Activated CD4-positive, alpha-beta memory T cell treated with anti-CD3 and anti-CD28 coated beads for 36 hours (primary cell): ENCODE measurements at regions not wholly inside any gene's neighbourhood (a gene's known extent, or its start where the extent isn't known, plus 50 kb on each side); places are given as distances from the start of the nearest gene placed in this dataset.

Experiments
- CTCF ChIA-PET: fragments of 350-600 bp; sonication (Branson Sonifier 250); formaldehyde crosslinking; loops from one replicate; lab custom pipeline; 2021; ENCODE audit warnings: antibody characterized with exemption, inconsistent platforms; lab: Charles Lee
- POLR2A ChIA-PET: fragments of 350-600 bp; sonication (Branson Sonifier 250); formaldehyde crosslinking; loops from one replicate; lab custom pipeline; 2021; ENCODE audit warnings: antibody characterized with exemption; lab: Charles Lee
- DNase-seq: peaks from one replicate; pipeline ENCODE4 v3.0.0-alpha.2; 2020
- H3K27ac Mint-ChIP-seq: one replicate; pipeline ENCODE4 v1.8.0; 2021; ENCODE audit warnings: mixed read lengths
- H3K27me3 Mint-ChIP-seq: one replicate; pipeline ENCODE4 v1.8.0; 2021; ENCODE audit warnings: mixed read lengths
- H3K36me3 Mint-ChIP-seq: one replicate; pipeline ENCODE4 v1.8.0; 2021; ENCODE audit warnings: mixed read lengths
- H3K4me1 Mint-ChIP-seq: one replicate; pipeline ENCODE4 v1.8.0; 2021; ENCODE audit warnings: low read depth, mixed read lengths
- H3K4me3 Mint-ChIP-seq: one replicate; pipeline ENCODE4 v1.8.0; 2021; ENCODE audit warnings: mild to moderate bottlenecking, mixed read lengths
- H3K9me3 Mint-ChIP-seq: one replicate; pipeline ENCODE4 v1.8.0; 2021; ENCODE audit warnings: mixed read lengths
- intact Hi-C: fragments of 100-400 bp; cut with micrococcal nuclease; formaldehyde crosslinking; loops from one replicate; pipeline ENCODE4 v1.15.1; 2023

GRCh38 chr1:83581747-83582146 is 417.2 kb downstream of the TTLL7 start:
- Mint-ChIP-seq H3K9me3 (peaks cover 7% of the 10 kb centered on the region), H3K27me3 (no peaks in the 10 kb centered on the region), H3K27ac (no peak overlapping the region), H3K4me1 (peaks cover 4% of the 10 kb centered on the region), H3K4me3 (no peak overlapping the region), H3K36me3 (peaks cover 1% of the 10 kb centered on the region)
- ChIA-PET CTCF (no interaction called here), POLR2A (no interaction called here)
- intact Hi-C loops = no loop called here
- no peak for DNase-seq

GRCh38 chr1:83574791-83575190 is 424.1 kb downstream of the TTLL7 start:
- POLR2A ChIA-PET = no interaction called here
- H3K9me3 Mint-ChIP-seq = no peaks in the 10 kb centered on the region
- no peak for DNase-seq
- no peaks in the 10 kb centered on the region for H3K36me3 Mint-ChIP-seq
- CTCF ChIA-PET = no interaction called here
- no peaks in the 10 kb centered on the region for H3K27me3 Mint-ChIP-seq
- intact Hi-C loops = no loop called here
- H3K4me1 Mint-ChIP-seq = no peaks in the 10 kb centered on the region
- no peak overlapping the region for H3K4me3 Mint-ChIP-seq
- H3K27ac Mint-ChIP-seq = no peak overlapping the region

- Mint-ChIP-seq H3K27ac (no peak overlapping the region), H3K36me3 (no peaks in the 10 kb centered on the region), H3K27me3 (no peaks in the 10 kb centered on the region), H3K4me1 (no peaks in the 10 kb centered on the region), H3K9me3 (no peaks in the 10 kb centered on the region), H3K4me3 (no peak overlapping the region)
- CTCF ChIA-PET = no interaction called here
- intact Hi-C loops = no loop called here
- no peak for DNase-seq
- POLR2A ChIA-PET = no interaction called here
Observed at GRCh38 chr1:83573776-83574175, 425.2 kb downstream of the TTLL7 start.

GRCh38 chr1:83571536-83571935 is 427.4 kb downstream of the TTLL7 start:
- CTCF ChIA-PET = no interaction called here
- H3K4me1 Mint-ChIP-seq = no peaks in the 10 kb centered on the region

GRCh38 chr1:83561346-83561745 is 437.6 kb downstream of the TTLL7 start:
- Mint-ChIP-seq H3K36me3 (no peaks in the 10 kb centered on the region), H3K27ac (no peak overlapping the region), H3K9me3 (no peaks in the 10 kb centered on the region), H3K27me3 (no peaks in the 10 kb centered on the region), H3K4me3 (no peak overlapping the region), H3K4me1 (no peaks in the 10 kb centered on the region)
- ChIA-PET POLR2A (no interaction called here), CTCF (no interaction called here)
- intact Hi-C loops = no loop called here
- DNase-seq = no peak

More at GRCh38 chr1:83571536-83571935, 427.4 kb downstream of the TTLL7 start:
- no peak overlapping the region for H3K4me3 Mint-ChIP-seq
- H3K27me3 Mint-ChIP-seq = no peaks in the 10 kb centered on the region
- POLR2A ChIA-PET = no interaction called here
- no peak for DNase-seq
- no peak overlapping the region for H3K27ac Mint-ChIP-seq
- no peaks in the 10 kb centered on the region for H3K9me3 Mint-ChIP-seq
- intact Hi-C loops = no loop called here
- no peaks in the 10 kb centered on the region for H3K36me3 Mint-ChIP-seq

GRCh38 chr1:83559129-83559840 is 439.6 kb downstream of the TTLL7 start:
- no peaks in the 10 kb centered on the region for H3K4me1 Mint-ChIP-seq
- ChIA-PET CTCF (no interaction called here), POLR2A (no interaction called here)
- no peak for DNase-seq
- H3K27ac Mint-ChIP-seq = no peak overlapping the region
- intact Hi-C loops = no loop called here
- H3K4me3 Mint-ChIP-seq = no peak overlapping the region
- no peaks in the 10 kb centered on the region for H3K9me3 Mint-ChIP-seq
- H3K27me3 Mint-ChIP-seq = no peaks in the 10 kb centered on the region
- no peaks in the 10 kb centered on the region for H3K36me3 Mint-ChIP-seq

GRCh38 chr1:83555871-83556270 is 443.1 kb downstream of the TTLL7 start:
- POLR2A ChIA-PET = no interaction called here
- Mint-ChIP-seq H3K36me3 (no peaks in the 10 kb centered on the region), H3K27me3 (no peaks in the 10 kb centered on the region), H3K9me3 (no peaks in the 10 kb centered on the region), H3K4me3 (no peak overlapping the region), H3K4me1 (no peaks in the 10 kb centered on the region), H3K27ac (no peak overlapping the region)
- CTCF ChIA-PET = no interaction called here
- no peak for DNase-seq
- intact Hi-C loops = no loop called here

- ChIA-PET CTCF (no interaction called here), POLR2A (no interaction called here)
- intact Hi-C loops = no loop called here
- H3K27ac Mint-ChIP-seq = no peak overlapping the region
- no peak for DNase-seq
- H3K27me3 Mint-ChIP-seq = no peaks in the 10 kb centered on the region
- no peak overlapping the region for H3K4me3 Mint-ChIP-seq
- H3K36me3 Mint-ChIP-seq = no peaks in the 10 kb centered on the region
- no peaks in the 10 kb centered on the region for H3K4me1 Mint-ChIP-seq
- no peaks in the 10 kb centered on the region for H3K9me3 Mint-ChIP-seq
Observed at GRCh38 chr1:83554174-83554573, 444.8 kb downstream of the TTLL7 start.

GRCh38 chr1:83552820-83553219 is 446.1 kb downstream of the TTLL7 start:
- H3K4me1 Mint-ChIP-seq = no peaks in the 10 kb centered on the region
- ChIA-PET POLR2A (no interaction called here), CTCF (no interaction called here)
- DNase-seq = no peak
- no peaks in the 10 kb centered on the region for H3K36me3 Mint-ChIP-seq
- no peaks in the 10 kb centered on the region for H3K27me3 Mint-ChIP-seq
- no peak overlapping the region for H3K4me3 Mint-ChIP-seq
- intact Hi-C loops = no loop called here
- no peaks in the 10 kb centered on the region for H3K9me3 Mint-ChIP-seq
- no peak overlapping the region for H3K27ac Mint-ChIP-seq

- no peaks in the 10 kb centered on the region for H3K4me1 Mint-ChIP-seq
- POLR2A ChIA-PET = no interaction called here
- no peak overlapping the region for H3K4me3 Mint-ChIP-seq
- H3K27me3 Mint-ChIP-seq = no peaks in the 10 kb centered on the region
- no peak for DNase-seq
- intact Hi-C loops = no loop called here
- CTCF ChIA-PET = no interaction called here
- H3K9me3 Mint-ChIP-seq = no peaks in the 10 kb centered on the region
- no peak overlapping the region for H3K27ac Mint-ChIP-seq
- H3K36me3 Mint-ChIP-seq = no peaks in the 10 kb centered on the region
Observed at GRCh38 chr1:83548311-83548710, 450.6 kb downstream of the TTLL7 start.

GRCh38 chr1:83547901-83548300 is 451.0 kb downstream of the TTLL7 start:
- no peak overlapping the region for H3K4me3 Mint-ChIP-seq
- CTCF ChIA-PET = no interaction called here
- no peaks in the 10 kb centered on the region for H3K27me3 Mint-ChIP-seq
- H3K27ac Mint-ChIP-seq = no peak overlapping the region
- H3K4me1 Mint-ChIP-seq = no peaks in the 10 kb centered on the region
- POLR2A ChIA-PET = no interaction called here
- DNase-seq = no peak
- no peaks in the 10 kb centered on the region for H3K9me3 Mint-ChIP-seq
- no peaks in the 10 kb centered on the region for H3K36me3 Mint-ChIP-seq
- intact Hi-C loops = no loop called here

GRCh38 chr1:83546874-83547273 is 452.1 kb downstream of the TTLL7 start:
- Mint-ChIP-seq H3K4me3 (no peak overlapping the region), H3K36me3 (no peaks in the 10 kb centered on the region), H3K27ac (no peak overlapping the region), H3K4me1 (no peaks in the 10 kb centered on the region), H3K27me3 (no peaks in the 10 kb centered on the region), H3K9me3 (no peaks in the 10 kb centered on the region)
- DNase-seq = no peak
- CTCF ChIA-PET = no interaction called here
- POLR2A ChIA-PET = no interaction called here
- intact Hi-C loops = no loop called here

GRCh38 chr1:83545066-83545862 is 453.7 kb downstream of the TTLL7 start:
- ChIA-PET POLR2A (no interaction called here), CTCF (no interaction called here)
- no peaks in the 10 kb centered on the region for H3K9me3 Mint-ChIP-seq
- no peaks in the 10 kb centered on the region for H3K36me3 Mint-ChIP-seq
- intact Hi-C loops = no loop called here
- H3K4me1 Mint-ChIP-seq = no peaks in the 10 kb centered on the region
- DNase-seq = no peak
- no peak overlapping the region for H3K27ac Mint-ChIP-seq
- H3K4me3 Mint-ChIP-seq = no peak overlapping the region
- H3K27me3 Mint-ChIP-seq = no peaks in the 10 kb centered on the region
